ENCODE measurements at regions not wholly inside any gene's neighbourhood (a gene's known extent, or its start where the extent isn't known, plus 50 kb on each side); places are given as distances from the start of the nearest gene placed in this dataset.
A peak's percentile ranks its signal among the peaks of the same experiment; 100 is the strongest.
"Not testable (repeated sequence)": the region's sequence is repeated elsewhere in the genome, so short reads cannot be mapped to it uniquely, and the experiment has no call there.

GRCh38 chr6:1230689-1231605 is 81.0 kb upstream of the FOXQ1 start:
- no peak for DNase-seq (ENCODE audit: low read depth)

GRCh38 chr6:1230281-1230680 is 81.6 kb upstream of the FOXQ1 start:
- no peak for DNase-seq (ENCODE audit: low read depth)

DNA sequence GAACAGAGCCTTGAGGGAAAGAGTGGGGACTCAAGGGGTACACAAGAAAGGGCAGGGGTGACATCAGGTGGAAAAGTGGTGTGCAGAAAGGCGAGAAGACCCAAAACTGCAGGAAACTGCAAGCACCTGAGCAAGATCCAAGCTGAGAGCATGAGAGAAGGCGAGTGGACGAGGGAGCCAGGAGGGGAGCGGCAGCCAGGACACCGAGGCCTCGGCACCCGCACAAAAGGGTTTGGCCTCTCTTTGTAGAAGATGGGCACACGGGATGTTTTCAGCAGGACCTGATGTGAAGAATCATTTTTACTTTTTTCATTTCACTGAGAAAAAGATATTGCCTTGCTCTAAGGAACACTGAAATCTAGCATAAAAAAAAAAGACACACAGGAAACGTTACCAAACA is 82.1 kb upstream of the FOXQ1 start:
- no peak for DNase-seq (ENCODE audit: low read depth)

DNA sequence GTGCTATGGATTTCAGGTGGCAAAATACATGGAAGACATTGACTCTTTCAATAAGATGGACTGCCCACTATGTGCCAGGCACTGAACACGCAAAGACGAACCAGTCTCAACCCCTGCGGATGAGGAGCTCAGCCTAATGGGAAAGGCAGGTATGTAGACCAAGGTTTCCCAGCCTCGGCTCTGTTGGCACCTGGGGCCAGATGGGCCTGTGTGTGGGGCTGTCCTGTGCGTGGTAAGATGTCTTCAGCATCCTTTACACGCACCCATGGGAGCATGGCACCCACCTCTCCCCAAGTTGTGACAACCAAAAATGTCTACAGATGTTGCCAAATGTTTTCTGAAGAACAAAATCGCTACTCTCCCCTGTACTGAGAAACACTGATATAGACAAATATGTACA is 82.6 kb upstream of the FOXQ1 start:
- DNase-seq (ENCODE audit: low read depth) = no peak

DNA sequence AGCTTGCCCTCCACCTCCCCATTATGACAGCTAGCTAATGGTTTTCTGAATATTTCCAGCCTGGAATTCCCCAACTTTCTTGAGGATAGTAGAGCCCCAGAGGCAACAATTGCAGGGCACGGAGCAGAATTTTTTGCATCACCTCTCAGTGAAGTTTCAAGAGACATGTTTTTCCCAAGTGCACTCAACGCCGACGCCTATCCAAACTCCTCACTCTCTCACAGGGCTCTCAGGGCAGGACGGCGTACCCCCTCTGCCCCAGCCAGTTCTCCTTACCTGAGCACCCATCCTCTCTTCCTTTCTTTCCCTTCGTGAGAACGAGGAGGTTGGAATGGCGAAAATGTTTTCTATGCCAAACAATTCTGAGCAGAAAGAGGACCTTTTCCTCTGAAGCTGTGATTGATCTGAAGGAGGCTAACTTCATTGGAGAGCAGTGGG is 83.1 kb upstream of the FOXQ1 start:
- DNase-seq (ENCODE audit: low read depth) = no peak

DNA sequence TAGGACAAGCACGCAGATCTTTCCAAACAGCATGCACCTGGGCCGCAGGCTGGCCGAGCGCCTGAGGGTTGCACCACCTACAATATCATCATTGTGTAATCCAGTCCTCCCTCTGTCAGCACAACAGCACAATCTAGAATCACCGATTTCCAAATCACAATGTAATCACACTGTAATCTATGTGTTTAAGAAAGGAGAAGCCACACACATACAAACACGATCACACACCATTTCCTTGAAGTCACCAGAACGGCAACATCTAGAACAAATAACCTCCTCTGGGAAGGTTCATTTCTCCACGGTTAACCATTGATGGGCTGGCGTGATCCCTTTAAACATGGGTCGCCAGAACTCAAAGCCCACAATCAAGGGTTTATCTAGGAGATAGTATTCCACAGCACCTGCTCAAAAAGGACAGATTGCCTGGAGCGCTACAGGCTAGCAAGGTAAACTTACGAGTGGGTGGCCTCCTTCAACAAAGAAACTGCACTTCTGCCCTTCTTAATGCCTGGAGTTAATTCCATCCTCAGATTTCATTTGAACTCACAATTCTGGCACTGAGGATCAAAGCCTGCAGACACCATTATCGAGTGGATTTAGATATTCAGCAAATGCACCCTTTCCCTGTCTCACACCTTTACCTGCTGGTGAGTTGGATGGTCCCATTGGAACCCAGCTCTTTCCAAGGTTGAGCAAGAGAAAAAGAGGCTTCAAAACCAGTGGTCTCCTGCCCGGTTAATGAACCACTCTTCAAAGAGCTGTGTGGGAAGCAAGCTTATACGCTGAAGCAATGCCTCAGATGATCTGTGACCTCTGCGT is 83.8 kb upstream of the FOXQ1 start:
- no peak for DNase-seq (ENCODE audit: low read depth)

- DNase-seq (ENCODE audit: low read depth) = no peak
Measured at GRCh38 chr6:1227600-1227934, 84.3 kb upstream of the FOXQ1 start.

DNA sequence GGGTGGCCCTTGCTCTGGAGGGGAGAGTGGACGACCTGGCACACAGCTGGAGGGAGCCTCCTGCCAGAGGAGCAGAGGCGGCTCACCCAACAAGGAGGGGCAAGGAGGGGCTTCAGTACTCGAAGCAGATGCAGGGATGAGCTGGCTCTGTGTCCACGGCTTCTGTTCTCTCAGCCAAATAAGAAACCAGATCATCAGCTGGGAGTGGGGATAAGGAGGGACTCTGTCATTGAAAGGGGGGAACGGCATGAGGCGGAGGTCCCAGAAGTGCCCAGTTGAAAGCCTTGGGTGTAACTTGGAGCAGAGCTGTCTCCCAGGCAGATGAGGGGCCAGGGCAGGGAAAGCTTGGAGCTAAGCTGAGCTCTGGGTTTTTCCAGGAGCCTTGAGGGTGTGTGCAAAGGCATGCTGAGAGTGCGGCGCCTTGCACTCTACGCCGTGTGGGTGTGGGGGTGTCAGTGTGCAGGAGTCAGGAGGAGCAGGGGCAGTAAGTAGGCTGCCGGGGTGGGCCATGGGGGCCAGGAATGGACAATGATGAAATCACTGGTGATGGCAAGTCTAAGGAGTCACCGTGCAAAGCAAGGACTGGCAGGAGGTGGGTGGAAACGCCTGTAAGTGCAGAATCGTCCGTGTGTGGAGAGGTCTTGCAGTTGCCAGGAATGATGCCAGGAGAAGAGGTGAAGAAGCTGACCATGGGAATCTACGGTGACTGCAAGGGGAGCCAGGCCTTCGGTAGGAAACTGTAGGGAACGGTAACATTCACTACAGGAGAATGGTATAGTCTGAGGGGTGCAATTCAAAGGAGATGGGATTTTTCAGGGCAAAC is 85.4 kb upstream of the FOXQ1 start:
- DNase-seq (ENCODE audit: low read depth) = no peak

DNA sequence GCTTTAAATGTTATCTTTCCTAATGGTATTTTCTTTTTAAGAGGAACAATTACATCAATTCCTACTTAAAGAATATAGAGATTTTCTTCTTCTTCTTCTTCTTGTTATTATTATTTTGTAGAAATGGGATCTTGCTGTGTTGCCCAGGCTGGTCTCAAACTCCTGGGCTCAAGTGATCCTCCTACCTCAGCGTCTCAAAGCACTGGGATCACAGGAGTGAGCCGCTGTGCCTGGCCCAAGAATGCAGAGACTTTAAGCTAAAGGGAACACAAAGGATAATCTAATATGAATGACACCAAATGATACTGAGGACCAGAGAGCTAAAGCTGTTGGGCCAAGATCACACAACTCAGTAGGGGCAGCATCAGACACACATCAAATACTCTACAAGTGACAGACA is 87.4 kb upstream of the FOXQ1 start:
- DNase-seq (ENCODE audit: low read depth) = no peak

DNA sequence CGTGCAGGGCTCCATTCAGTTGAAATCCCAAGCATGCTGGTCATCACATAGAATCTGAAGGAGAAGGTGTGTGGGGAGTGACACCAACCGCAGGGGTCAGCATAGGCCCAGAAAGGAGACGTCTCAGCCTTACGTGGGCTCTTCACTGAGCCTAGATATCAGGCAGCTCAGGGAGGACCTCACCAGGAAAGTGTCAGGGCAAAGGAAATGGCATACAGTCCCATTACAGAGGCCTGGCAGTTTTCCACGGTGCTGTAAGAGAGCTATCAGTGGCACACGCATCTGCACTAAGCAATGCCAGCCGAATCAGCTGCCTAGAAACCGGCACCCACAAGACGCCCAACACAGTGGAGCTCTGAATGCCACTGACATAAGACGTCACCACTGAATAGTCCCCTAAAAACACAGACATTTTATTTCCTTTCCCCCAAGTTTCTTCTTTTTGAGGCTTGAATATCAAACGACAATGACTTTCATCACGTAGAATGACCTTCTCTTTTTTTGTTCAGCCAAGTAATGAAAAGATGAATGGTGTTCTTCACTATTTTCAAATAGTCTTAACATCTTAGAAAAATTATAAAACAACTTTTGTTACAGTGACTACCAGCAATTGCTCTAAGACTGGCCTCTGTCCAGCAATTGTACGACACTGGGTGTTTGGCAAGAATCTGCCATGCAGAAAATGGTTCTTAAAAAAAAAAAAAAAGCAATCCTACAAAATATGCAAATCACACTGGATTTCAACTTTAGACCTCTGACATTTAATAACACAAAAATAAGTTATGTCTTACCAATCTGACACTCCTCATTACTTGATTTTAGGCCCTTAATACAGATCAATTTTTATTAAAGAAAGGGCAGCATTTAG is 88.9 kb upstream of the FOXQ1 start:
- DNase-seq (ENCODE audit: low read depth) = no peak

DNA sequence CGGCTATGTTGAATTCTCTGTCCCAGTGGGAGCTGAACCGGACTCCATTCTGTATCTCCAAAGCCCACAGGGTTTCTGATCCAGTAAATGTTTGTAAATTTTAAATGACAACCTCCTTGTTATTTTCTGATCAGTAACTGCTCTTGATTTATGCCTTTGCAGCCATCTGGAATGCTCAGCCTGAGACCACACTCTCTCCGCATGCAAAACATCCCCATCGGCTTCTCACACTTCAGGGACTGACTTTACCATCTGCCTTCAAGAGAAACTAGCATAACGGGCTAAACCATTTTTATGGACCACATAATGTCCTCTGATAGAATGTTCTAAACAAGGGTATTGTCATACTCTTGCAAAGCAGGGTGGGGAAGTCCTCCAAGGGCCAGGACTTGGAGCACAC is 94.5 kb upstream of the FOXQ1 start:
- DNase-seq (ENCODE audit: low read depth) = no peak

DNA sequence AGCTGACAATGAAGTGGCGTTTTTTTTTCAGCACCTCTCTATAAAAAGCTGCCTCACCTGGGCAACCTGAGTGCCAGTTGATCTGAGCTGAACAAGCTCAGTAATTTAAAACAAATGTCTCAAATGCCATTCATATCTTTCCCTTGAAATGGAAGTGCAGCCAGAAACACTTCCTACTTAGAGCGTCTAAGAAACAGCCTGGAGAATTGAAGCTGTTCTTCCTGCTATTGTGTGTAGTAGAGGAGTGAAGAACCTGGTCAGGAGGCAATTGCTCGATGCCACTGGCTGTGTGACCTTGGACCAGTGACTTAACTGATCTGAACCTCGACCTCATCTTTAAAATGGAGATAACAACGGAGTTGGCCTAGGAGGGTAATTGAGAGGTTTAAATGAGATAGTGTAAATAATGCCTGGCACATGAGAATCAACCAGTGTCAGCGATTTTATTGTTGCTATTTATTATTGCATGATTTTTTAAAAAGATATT is 95.4 kb upstream of the FOXQ1 start:
- no peak for DNase-seq (ENCODE audit: low read depth)

- DNase-seq (ENCODE audit: low read depth) = no peak
Measured at GRCh38 chr6:1215884-1216487, 95.9 kb upstream of the FOXQ1 start.

DNA sequence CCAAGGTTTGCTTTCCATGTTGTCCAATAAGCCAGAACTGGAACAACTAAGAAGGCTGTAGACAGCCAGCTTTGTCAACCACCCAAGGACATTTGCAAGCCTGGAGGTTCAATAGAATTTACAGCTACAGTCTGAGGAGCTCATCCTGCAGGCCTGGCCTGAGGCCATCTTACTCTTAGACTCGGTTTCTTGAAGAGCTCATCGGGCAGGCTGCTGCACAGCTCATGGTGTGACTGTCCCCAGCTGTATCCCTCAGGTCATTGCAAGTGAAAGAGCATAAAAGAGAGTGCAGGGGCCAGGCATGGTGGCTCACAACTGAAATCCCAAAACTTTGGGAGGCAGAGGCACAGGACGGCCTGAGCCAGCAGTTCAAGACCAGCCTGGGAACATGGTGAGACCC is 96.9 kb upstream of the FOXQ1 start:
- no peak for DNase-seq (ENCODE audit: low read depth)

DNA sequence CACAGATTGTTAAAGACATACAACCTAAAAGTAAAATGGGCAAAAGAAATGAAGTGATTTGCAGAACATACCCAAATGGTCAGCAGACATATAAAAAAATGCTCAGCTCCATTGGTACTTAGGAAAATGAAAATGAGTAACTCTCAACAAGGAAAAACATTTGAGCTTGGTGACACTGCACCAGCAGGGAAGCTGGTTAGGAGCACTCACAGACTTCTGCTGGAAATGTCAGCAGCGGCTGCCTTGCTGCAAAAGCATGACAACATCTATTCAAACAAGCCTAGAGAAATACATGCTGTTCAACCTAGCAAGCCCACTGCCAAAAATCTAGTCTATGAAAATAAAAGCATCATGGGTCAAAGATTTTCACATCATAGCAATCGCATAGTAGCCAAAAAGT is 99.0 kb upstream of the FOXQ1 start:
- no peak for DNase-seq (ENCODE audit: low read depth)

GRCh38 chr6:1212138-1212537 is 99.8 kb upstream of the FOXQ1 start:
- not testable (repeated sequence) for DNase-seq (ENCODE audit: low read depth)

DNA sequence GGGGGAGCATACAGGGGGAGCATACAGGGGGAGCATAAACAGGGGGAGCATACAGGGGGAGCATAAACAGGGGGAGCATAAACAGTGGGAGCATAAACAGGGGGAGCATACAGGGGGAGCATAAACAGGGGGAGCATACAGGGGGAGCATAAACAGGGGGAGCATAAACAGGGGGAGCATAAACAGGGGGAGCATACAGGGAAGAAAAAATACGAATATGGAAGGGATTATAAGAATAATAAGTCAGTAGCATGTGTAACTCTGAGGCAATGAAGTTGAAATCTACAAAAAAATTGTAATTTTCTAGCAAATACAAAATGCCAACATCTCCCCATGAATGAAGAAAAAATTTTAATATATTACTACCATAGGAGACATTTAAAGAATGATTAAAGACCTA is 101.3 kb upstream of the FOXQ1 start:
- not testable (repeated sequence) for DNase-seq (ENCODE audit: low read depth)

- peak; percentile 28 for DNase-seq (ENCODE audit: low read depth)
Measured at GRCh38 chr6:1208876-1209275, 103.0 kb upstream of the FOXQ1 start.

DNA sequence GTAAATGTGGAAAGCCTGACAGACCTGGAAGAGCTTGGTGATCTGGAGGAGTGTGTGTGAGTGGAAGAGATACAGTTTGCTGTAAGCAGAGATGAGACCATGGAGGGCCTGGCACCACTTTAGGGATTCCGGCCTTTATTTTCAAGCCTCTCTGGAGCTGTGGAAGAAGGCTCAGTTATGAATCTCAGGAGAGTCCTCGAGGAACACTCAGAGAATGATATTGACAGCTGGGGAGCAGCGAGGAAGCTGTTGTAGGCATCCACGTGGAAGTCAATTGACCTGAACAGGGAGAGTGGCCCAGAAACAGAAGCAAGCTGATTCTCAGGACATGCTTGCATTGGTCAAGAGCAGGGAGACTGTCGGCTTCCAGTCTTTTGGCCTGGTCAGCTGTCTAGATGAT is 108.4 kb upstream of the FOXQ1 start:
- no peak for DNase-seq (ENCODE audit: low read depth)

- no peak for DNase-seq (ENCODE audit: low read depth)
Measured at GRCh38 chr6:1202201-1202600, 109.7 kb upstream of the FOXQ1 start.
